A549 (cell line): ENCODE measurements at regions not wholly inside any gene's neighbourhood (a gene's known extent, or its start where the extent isn't known, plus 50 kb on each side); places are given as distances from the start of the nearest gene placed in this dataset.

ENCODE experiments used
- ATAC-seq, 2 experiments: fragments of 200-7000 bp in 1 of 2; fragments of >200 bp in 1 of 2; cut with Nextera tagmentation in 1 of 2; cut with Tn5 transposase in 1 of 2; 3 replicates each; pipeline versions ENCODE4 v1.8.0 to v1.9.1; 2018 to 2020; ENCODE audit warnings: mild to moderate bottlenecking in 1 of 2, moderate library complexity in 1 of 2
- CTCF ChIA-PET: fragments of 300-600 bp; sonication (Branson Sonifier 250); formaldehyde crosslinking; extraction: SDS; loops from one replicate; lab custom pipeline; 2021; ENCODE audit warnings: antibody characterized with exemption, inconsistent platforms; lab: Yijun Ruan, JAX
- POLR2A ChIA-PET: fragments of 350-600 bp; formaldehyde crosslinking; extraction: SDS; loops from one replicate; lab custom pipeline; 2021; ENCODE audit warnings: antibody characterized with exemption, inconsistent platforms; lab: Yijun Ruan, JAX
- DNase-seq, 2 experiments: peaks; one replicate each; pipeline versions ENCODE4 v3.0.0 to v3.0.0-alpha.2; 2011 to 2016; ENCODE audit warnings: low read depth in 1 of 2, low spot score in 1 of 2
- FAIRE-seq: peaks from 2 replicates; lab custom pipeline; 2011; peaks lifted over from hg19 to GRCh38; lab: Jason Lieb, UNC
- H3K27ac ChIP-seq, 2 experiments: fragments of >200 bp; sonication (Bioruptor Twin); formaldehyde crosslinking; 3 replicates each; pipeline ENCODE4 v1.5.1; 2016 to 2017
- H3K4me1 ChIP-seq: fragments of >200 bp; sonication (Bioruptor Twin); formaldehyde crosslinking; 3 replicates; pipeline ENCODE4 v1.6.1; 2016
- H3K4me2 ChIP-seq: fragments of >200 bp; sonication (Bioruptor Twin); formaldehyde crosslinking; 3 replicates; pipeline ENCODE4 v1.6.1; 2016
- H3K4me3 ChIP-seq: fragments of >200 bp; sonication (Bioruptor Twin); formaldehyde crosslinking; 3 replicates; pipeline ENCODE4 v1.5.1; 2016
- H3K9me3 ChIP-seq: fragments of >200 bp; sonication (Bioruptor Twin); formaldehyde crosslinking; 3 replicates; pipeline ENCODE4 v1.6.1; 2016
- BHLHE40 ChIP-seq: IDR thresholded peaks from 2 replicates; pipeline ENCODE4 v1.6.1; 2012; ENCODE audit warnings: low read depth, low read length, inconsistent platforms
- CBX8 ChIP-seq: fragments of 200-600 bp; sonication (generic); IDR thresholded peaks from 2 replicates; pipeline ENCODE4 v1.6.1; 2016
- E2F6 ChIP-seq: IDR thresholded peaks from 2 replicates; pipeline ENCODE4 v1.6.1; 2012; ENCODE audit warnings: low read depth, borderline replicate concordance
- ESRRA ChIP-seq: fragments of 150-350 bp; IDR thresholded peaks from 2 replicates; pipeline ENCODE4 v1.6.1; 2014; ENCODE audit warnings: mild to moderate bottlenecking, low read length, borderline replicate concordance
- FOSB ChIP-seq: fragments of 250-450 bp; sonication (Bioruptor Pico); IDR thresholded peaks from 2 replicates; pipeline ENCODE4 v1.5.0; 2020; ENCODE audit warnings: mild to moderate bottlenecking, moderate library complexity
- FOSL2 ChIP-seq, 2 experiments: fragments of 450-650 bp in 1 of 2; fragments of >200 bp in 1 of 2; sonication (Bioruptor Twin) in 1 of 2; formaldehyde crosslinking; IDR thresholded peaks; 2 replicates each; pipeline versions ENCODE4 v1.5.0 to v1.6.1; 2016 to 2020; ENCODE audit warnings: mild to moderate bottlenecking in 1 of 2, moderate library complexity in 1 of 2
- HOXB13 ChIP-seq: fragments of 250-450 bp; sonication (Bioruptor Pico); IDR thresholded peaks from 2 replicates; pipeline ENCODE4 v1.5.0; 2020; ENCODE audit warnings: low read depth, mild to moderate bottlenecking, moderate library complexity
- JUN ChIP-seq, 2 experiments: fragments of >200 bp; sonication (Bioruptor Twin); formaldehyde crosslinking; IDR thresholded peaks; 2 replicates in 1 of 2; 3 replicates in 1 of 2; pipeline ENCODE4 v1.6.1; 2016 to 2017
- KDM5A ChIP-seq: fragments of 200-600 bp; sonication (generic); IDR thresholded peaks from 2 replicates; pipeline ENCODE4 v1.6.1; 2016; ENCODE audit warnings: antibody characterized with exemption, mild to moderate bottlenecking
- MAX ChIP-seq: IDR thresholded peaks from 2 replicates; pipeline ENCODE4 v1.6.1; 2012
- MAZ ChIP-seq: fragments of 150-350 bp; IDR thresholded peaks from 2 replicates; pipeline ENCODE4 v1.6.1; 2014; ENCODE audit warnings: antibody characterized with exemption, low read depth, low read length, borderline replicate concordance
- NFE2L2 ChIP-seq: fragments of 150-350 bp; conservative IDR thresholded peaks from 2 replicates; pipeline ENCODE4 v1.6.1; 2014; ENCODE audit warnings: low read length
- NPAS2 ChIP-seq: fragments of 250-450 bp; sonication (Bioruptor Pico); IDR thresholded peaks from 2 replicates; pipeline ENCODE4 v1.8.0; 2022; ENCODE audit warnings: mild to moderate bottlenecking, moderate library complexity, borderline replicate concordance
- PBX3 ChIP-seq: IDR thresholded peaks from 2 replicates; pipeline ENCODE4 v1.6.1; 2012
- POLR2AphosphoS2 ChIP-seq: conservative IDR thresholded peaks from 2 replicates; pipeline ENCODE4 v1.6.1; 2012; ENCODE audit warnings: low read length, improper control_type of control experiment, inconsistent platforms
- RFX5 ChIP-seq: fragments of 450-650 bp; IDR thresholded peaks from 2 replicates; pipeline ENCODE4 v1.7.1; 2014; ENCODE audit warnings: antibody characterized with exemption, mild to moderate bottlenecking, moderate library complexity
- SREBF2 ChIP-seq: fragments of 450-650 bp; IDR thresholded peaks from 2 replicates; pipeline ENCODE4 v1.6.1; 2014; ENCODE audit warnings: mild to moderate bottlenecking, moderate library complexity
- TP53 ChIP-seq: fragments of 250-450 bp; sonication (Bioruptor Pico); IDR thresholded peaks from 2 replicates; pipeline ENCODE4 v1.5.0; 2021; ENCODE audit warnings: mild to moderate bottlenecking, moderate library complexity
- ZNF302 ChIP-seq: fragments of 250-450 bp; sonication (Bioruptor Pico); IDR thresholded peaks from 2 replicates; pipeline ENCODE4 v1.9.0; 2021; ENCODE audit warnings: inconsistent platforms, mild to moderate bottlenecking, moderate library complexity
- WGBS: methylation state at CpG from one replicate; pipeline ENCODE4 v1.1.6; 2017; ENCODE audit errors: missing lambda C conversion rate; 5-methylcytosine and 5-hydroxymethylcytosine counted together
- TF ChIP-seq, protein P1 (sequence below): fragments of >200 bp; sonication (Bioruptor Twin); formaldehyde crosslinking; IDR thresholded peaks from 3 replicates; pipeline ENCODE4 v1.5.1; 2016
- TF ChIP-seq, protein P2 (sequence below): fragments of 250-450 bp; sonication (Bioruptor Pico); IDR thresholded peaks from 2 replicates; pipeline ENCODE4 v1.5.0; 2021; ENCODE audit warnings: mild to moderate bottlenecking, moderate library complexity, borderline replicate concordance
- TF ChIP-seq, protein P3 (sequence below): fragments of 200-600 bp; sonication (generic); IDR thresholded peaks from 2 replicates; pipeline ENCODE4 v1.6.1; 2016; ENCODE audit warnings: antibody characterized with exemption, mild to moderate bottlenecking, moderate library complexity
- TF ChIP-seq, protein P4 (sequence below): fragments of 250-450 bp; sonication (Bioruptor Pico); IDR thresholded peaks from 2 replicates; pipeline ENCODE4 v1.5.0; 2020; ENCODE audit warnings: low read depth, mild to moderate bottlenecking, moderate library complexity

GRCh38 chr1:244288663-244289062 lies 163.0 kb downstream of the ADSS2 start:
- FAIRE-seq: no peak
- POLR2A ChIA-PET: interaction anchor here (0.7 kb wide), 1 partner anchor 350 kb away, joined by 3 read pairs; no protein-coding TSS in a partner anchor
- peaks cover 8% of the 10 kb centered on the region; the same call in 1 of the 3 replicates for H3K4me1 ChIP-seq
- WGBS: 83% methylated on average over 1 of the region's 1 CpG
- no peak overlapping the region for H3K4me2 ChIP-seq
- no peak overlapping the region for H3K27ac ChIP-seq
- peaks cover 9% of the 10 kb centered on the region; the same call in 2 of the 3 replicates for H3K9me3 ChIP-seq
- CTCF ChIA-PET: interaction anchor here (0.9 to 4.9 kb wide), 4 partner anchors 9 to 945 kb away, joined by 3 to 56 read pairs (median 16); no protein-coding TSS in a partner anchor
- no peak overlapping the region for H3K4me3 ChIP-seq
- TF ChIP-seq TP53 (CRISPR knock-in tag) (no peak), E2F6 (no peak), PBX3 (no peak), SREBF2 (no peak), MAZ (no peak), HOXB13 (CRISPR knock-in tag) (no peak), RFX5 (no peak), ZNF302 (CRISPR knock-in tag) (no peak), FOSL2 (IDR thresholded peaks at IDR 0.05) (no peak), FOSL2 (CRISPR knock-in tag; IDR thresholded peaks at IDR 0.05) (no peak), JUN (IDR thresholded peaks at IDR 0.05) (no peak), NPAS2 (no peak), BHLHE40 (no peak), KDM5A (no peak), FOSB (no peak), ESRRA (no peak)
- TF ChIP-seq, protein P1, sequence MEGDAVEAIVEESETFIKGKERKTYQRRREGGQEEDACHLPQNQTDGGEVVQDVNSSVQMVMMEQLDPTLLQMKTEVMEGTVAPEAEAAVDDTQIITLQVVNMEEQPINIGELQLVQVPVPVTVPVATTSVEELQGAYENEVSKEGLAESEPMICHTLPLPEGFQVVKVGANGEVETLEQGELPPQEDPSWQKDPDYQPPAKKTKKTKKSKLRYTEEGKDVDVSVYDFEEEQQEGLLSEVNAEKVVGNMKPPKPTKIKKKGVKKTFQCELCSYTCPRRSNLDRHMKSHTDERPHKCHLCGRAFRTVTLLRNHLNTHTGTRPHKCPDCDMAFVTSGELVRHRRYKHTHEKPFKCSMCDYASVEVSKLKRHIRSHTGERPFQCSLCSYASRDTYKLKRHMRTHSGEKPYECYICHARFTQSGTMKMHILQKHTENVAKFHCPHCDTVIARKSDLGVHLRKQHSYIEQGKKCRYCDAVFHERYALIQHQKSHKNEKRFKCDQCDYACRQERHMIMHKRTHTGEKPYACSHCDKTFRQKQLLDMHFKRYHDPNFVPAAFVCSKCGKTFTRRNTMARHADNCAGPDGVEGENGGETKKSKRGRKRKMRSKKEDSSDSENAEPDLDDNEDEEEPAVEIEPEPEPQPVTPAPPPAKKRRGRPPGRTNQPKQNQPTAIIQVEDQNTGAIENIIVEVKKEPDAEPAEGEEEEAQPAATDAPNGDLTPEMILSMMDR: no peak
- TF ChIP-seq, protein P2, sequence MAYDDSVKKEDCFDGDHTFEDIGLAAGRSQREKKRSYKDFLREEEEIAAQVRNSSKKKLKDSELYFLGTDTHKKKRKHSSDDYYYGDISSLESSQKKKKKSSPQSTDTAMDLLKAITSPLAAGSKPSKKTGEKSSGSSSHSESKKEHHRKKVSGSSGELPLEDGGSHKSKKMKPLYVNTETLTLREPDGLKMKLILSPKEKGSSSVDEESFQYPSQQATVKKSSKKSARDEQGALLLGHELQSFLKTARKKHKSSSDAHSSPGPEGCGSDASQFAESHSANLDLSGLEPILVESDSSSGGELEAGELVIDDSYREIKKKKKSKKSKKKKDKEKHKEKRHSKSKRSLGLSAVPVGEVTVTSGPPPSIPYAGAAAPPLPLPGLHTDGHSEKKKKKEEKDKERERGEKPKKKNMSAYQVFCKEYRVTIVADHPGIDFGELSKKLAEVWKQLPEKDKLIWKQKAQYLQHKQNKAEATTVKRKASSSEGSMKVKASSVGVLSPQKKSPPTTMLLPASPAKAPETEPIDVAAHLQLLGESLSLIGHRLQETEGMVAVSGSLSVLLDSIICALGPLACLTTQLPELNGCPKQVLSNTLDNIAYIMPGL: no peak
- no peak for DNase-seq
- no peak for ATAC-seq

DNA sequence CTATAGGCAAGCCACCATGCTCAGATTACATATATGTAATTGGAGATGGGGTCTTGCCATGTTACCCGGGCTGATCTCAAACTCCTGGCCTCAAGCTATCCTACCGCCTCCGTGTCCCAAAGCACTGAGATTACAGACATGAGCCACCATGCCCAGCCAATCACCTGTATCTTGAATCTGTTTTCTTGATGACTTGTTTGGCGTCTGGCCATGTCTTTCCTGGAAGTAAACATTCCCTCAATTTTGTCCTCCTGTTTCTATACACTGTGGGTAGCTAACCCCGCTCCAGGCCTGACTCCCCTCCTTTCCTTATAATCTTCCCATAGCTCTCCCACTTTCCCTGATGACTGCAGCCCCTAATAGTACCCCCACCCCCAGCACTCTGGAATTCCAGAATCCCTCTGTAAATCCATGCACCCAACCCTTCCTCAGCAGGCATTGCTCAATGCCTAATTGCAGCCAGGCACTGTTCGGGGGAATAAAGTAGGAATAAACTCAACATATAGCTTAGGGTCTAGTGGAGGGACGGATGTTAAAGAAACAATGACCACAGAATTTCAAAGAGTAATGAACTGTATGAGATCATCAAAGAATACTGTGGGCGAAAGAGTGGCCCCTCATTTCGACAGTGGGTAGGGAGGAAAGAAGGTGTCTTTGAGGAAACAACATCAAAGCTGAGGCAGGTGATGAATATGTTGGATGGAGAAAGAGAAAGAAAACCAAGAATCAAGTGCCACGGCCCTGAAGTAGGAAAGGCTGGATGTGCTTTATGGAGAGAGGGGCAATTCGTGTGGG lies 161.5 kb downstream of the ADSS2 start:
- ChIA-PET POLR2A (no interaction called here), CTCF (interaction anchor here (1.2 to 4.9 kb wide), 3 partner anchors 8 to 18 kb away, joined by 11 to 56 read pairs (median 22); no protein-coding TSS in a partner anchor)
- WGBS: 77% methylated on average over 11 of the region's 11 CpGs
- Histone ChIP-seq H3K9me3 (peaks cover 9% of the 10 kb centered on the region; the same call in 2 of the 3 replicates), H3K4me3 (no peak overlapping the region), H3K27ac (no peak overlapping the region; a peak in 1 of 6 replicates), H3K4me2 (no peak overlapping the region), H3K4me1 (peaks cover 8% of the 10 kb centered on the region; the same call in 1 of the 3 replicates)
- FAIRE-seq: no peak
- ATAC-seq: no peak
- no peak for DNase-seq
- TF ChIP-seq MAX: no peak
- no peak for TF ChIP-seq NPAS2
- TF ChIP-seq NFE2L2: no peak
- TF ChIP-seq, protein P3, sequence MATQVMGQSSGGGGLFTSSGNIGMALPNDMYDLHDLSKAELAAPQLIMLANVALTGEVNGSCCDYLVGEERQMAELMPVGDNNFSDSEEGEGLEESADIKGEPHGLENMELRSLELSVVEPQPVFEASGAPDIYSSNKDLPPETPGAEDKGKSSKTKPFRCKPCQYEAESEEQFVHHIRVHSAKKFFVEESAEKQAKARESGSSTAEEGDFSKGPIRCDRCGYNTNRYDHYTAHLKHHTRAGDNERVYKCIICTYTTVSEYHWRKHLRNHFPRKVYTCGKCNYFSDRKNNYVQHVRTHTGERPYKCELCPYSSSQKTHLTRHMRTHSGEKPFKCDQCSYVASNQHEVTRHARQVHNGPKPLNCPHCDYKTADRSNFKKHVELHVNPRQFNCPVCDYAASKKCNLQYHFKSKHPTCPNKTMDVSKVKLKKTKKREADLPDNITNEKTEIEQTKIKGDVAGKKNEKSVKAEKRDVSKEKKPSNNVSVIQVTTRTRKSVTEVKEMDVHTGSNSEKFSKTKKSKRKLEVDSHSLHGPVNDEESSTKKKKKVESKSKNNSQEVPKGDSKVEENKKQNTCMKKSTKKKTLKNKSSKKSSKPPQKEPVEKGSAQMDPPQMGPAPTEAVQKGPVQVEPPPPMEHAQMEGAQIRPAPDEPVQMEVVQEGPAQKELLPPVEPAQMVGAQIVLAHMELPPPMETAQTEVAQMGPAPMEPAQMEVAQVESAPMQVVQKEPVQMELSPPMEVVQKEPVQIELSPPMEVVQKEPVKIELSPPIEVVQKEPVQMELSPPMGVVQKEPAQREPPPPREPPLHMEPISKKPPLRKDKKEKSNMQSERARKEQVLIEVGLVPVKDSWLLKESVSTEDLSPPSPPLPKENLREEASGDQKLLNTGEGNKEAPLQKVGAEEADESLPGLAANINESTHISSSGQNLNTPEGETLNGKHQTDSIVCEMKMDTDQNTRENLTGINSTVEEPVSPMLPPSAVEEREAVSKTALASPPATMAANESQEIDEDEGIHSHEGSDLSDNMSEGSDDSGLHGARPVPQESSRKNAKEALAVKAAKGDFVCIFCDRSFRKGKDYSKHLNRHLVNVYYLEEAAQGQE: no peak
- TF ChIP-seq MAZ: no peak
- TF ChIP-seq, protein P4, sequence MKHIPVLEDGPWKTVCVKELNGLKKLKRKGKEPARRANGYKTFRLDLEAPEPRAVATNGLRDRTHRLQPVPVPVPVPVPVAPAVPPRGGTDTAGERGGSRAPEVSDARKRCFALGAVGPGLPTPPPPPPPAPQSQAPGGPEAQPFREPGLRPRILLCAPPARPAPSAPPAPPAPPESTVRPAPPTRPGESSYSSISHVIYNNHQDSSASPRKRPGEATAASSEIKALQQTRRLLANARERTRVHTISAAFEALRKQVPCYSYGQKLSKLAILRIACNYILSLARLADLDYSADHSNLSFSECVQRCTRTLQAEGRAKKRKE (CRISPR knock-in tag): no peak
- TF ChIP-seq PBX3: no peak
- TF ChIP-seq CBX8: no peak
- TF ChIP-seq POLR2AphosphoS2: no peak
